ENCODE measurements at regions not wholly inside any gene's neighbourhood (a gene's known extent, or its start where the extent isn't known, plus 50 kb on each side); places are given as distances from the start of the nearest gene placed in this dataset.
A peak's percentile ranks its signal among the peaks of the same experiment; 100 is the strongest.

- no peak for DNase-seq (ENCODE audit: low read depth in 4 of 4, low spot score in 2 of 4)
Observed at GRCh38 chr2:57843158-57843557, 203.4 kb upstream of the VRK2 start.

GRCh38 chr2:57848723-57849122 lies 197.9 kb upstream of the VRK2 start:
- no peak for DNase-seq (ENCODE audit: low read depth in 4 of 4, low spot score in 2 of 4)

- no peak for DNase-seq (ENCODE audit: low read depth in 4 of 4, low spot score in 2 of 4)
Observed at GRCh38 chr2:57849843-57850242, 196.8 kb upstream of the VRK2 start.

- no peak for DNase-seq (ENCODE audit: low read depth in 4 of 4, low spot score in 2 of 4)
Observed at GRCh38 chr2:57850415-57851130, 196.0 kb upstream of the VRK2 start.

GRCh38 chr2:57855212-57855611 lies 191.4 kb upstream of the VRK2 start:
- DNase-seq (ENCODE audit: low read depth in 4 of 4, low spot score in 2 of 4), result no peak

- DNase-seq (ENCODE audit: low read depth in 4 of 4, low spot score in 2 of 4), result no peak
Observed at GRCh38 chr2:57859755-57860154, 186.9 kb upstream of the VRK2 start.

- no peak for DNase-seq (ENCODE audit: low read depth in 4 of 4, low spot score in 2 of 4)
Observed at GRCh38 chr2:57862153-57862552, 184.5 kb upstream of the VRK2 start.

GRCh38 chr2:57862727-57863126 lies 183.9 kb upstream of the VRK2 start:
- no peak for DNase-seq (ENCODE audit: low read depth in 4 of 4, low spot score in 2 of 4)

GRCh38 chr2:57864926-57865325 lies 181.7 kb upstream of the VRK2 start:
- no peak for DNase-seq (ENCODE audit: low read depth in 4 of 4, low spot score in 2 of 4)

GRCh38 chr2:57867730-57868129 lies 178.9 kb upstream of the VRK2 start:
- DNase-seq (ENCODE audit: low read depth in 4 of 4, low spot score in 2 of 4), result no peak

GRCh38 chr2:57868619-57869139 lies 177.9 kb upstream of the VRK2 start:
- DNase-seq (ENCODE audit: low read depth in 4 of 4, low spot score in 2 of 4), result no peak

- DNase-seq (ENCODE audit: low read depth in 4 of 4, low spot score in 2 of 4), result no peak
Observed at GRCh38 chr2:57869758-57870344, 176.8 kb upstream of the VRK2 start.

GRCh38 chr2:57876313-57876712 lies 170.3 kb upstream of the VRK2 start:
- DNase-seq (ENCODE audit: low read depth in 4 of 4, low spot score in 2 of 4), result no peak

- no peak for DNase-seq (ENCODE audit: low read depth in 4 of 4, low spot score in 2 of 4)
Observed at GRCh38 chr2:57877811-57878170, 168.8 kb upstream of the VRK2 start.

GRCh38 chr2:57878171-57878865 lies 168.3 kb upstream of the VRK2 start:
- DNase-seq (ENCODE audit: low read depth in 4 of 4, low spot score in 2 of 4), result peak; percentile 28 to 44 (median 42)

GRCh38 chr2:57878866-57879210 lies 167.8 kb upstream of the VRK2 start:
- no peak for DNase-seq (ENCODE audit: low read depth in 4 of 4, low spot score in 2 of 4)

GRCh38 chr2:57880446-57880845 lies 166.2 kb upstream of the VRK2 start:
- DNase-seq (ENCODE audit: low read depth in 4 of 4, low spot score in 2 of 4), result no peak

- DNase-seq (ENCODE audit: low read depth in 4 of 4, low spot score in 2 of 4), result no peak
Observed at GRCh38 chr2:57880967-57881366, 165.6 kb upstream of the VRK2 start.

- DNase-seq (ENCODE audit: low read depth in 4 of 4, low spot score in 2 of 4), result no peak
Observed at GRCh38 chr2:57881998-57882888, 164.4 kb upstream of the VRK2 start.

GRCh38 chr2:57882895-57883515 lies 163.6 kb upstream of the VRK2 start:
- no peak for DNase-seq (ENCODE audit: low read depth in 4 of 4, low spot score in 2 of 4)

- no peak for DNase-seq (ENCODE audit: low read depth in 4 of 4, low spot score in 2 of 4)
Observed at GRCh38 chr2:57884281-57884680, 162.3 kb upstream of the VRK2 start.
